T47D (cell line): ENCODE measurements at regions not wholly inside any gene's neighbourhood (a gene's known extent, or its start where the extent isn't known, plus 50 kb on each side); places are given as distances from the start of the nearest gene placed in this dataset.

Source experiments
- DNase-seq, 2 experiments: peaks; one replicate each; pipeline versions ENCODE4 v3.0.0 to v3.0.0-alpha.2; 2011 to 2012; ENCODE audit warnings: low read depth in 1 of 2, low spot score in 1 of 2
- JUND ChIP-seq: IDR thresholded peaks from 2 replicates; pipeline ENCODE4 v1.6.1; 2012; ENCODE audit warnings: low read depth
- in situ Hi-C: cut with HindIII; loops from 2 replicates; pipeline ENCODE4 v1.10.0; 2016; ENCODE audit warnings: low sequenced_read_pairs, low pct_unique_long_range_greater_than_20kb

- TF ChIP-seq JUND = no peak
- in situ Hi-C loops = no loop called here
- no peak for DNase-seq
Measured at GRCh38 chr14:97361181-97361580, 564.0 kb downstream of the VRK1 start.

GRCh38 chr14:97361958-97362357 lies 564.8 kb downstream of the VRK1 start:
- in situ Hi-C loops = no loop called here
- no peak for DNase-seq
- TF ChIP-seq JUND = no peak

- in situ Hi-C loops = no loop called here
- DNase-seq = no peak
- no peak for TF ChIP-seq JUND
Measured at GRCh38 chr14:97366400-97366799, 569.2 kb downstream of the VRK1 start.

GRCh38 chr14:97367278-97367677 lies 570.1 kb downstream of the VRK1 start:
- no peak for DNase-seq
- no peak for TF ChIP-seq JUND
- in situ Hi-C loops = no loop called here

GRCh38 chr14:97368049-97368448 lies 570.9 kb downstream of the VRK1 start:
- TF ChIP-seq JUND = no peak
- DNase-seq = no peak
- in situ Hi-C loops = no loop called here

- no peak for DNase-seq
- in situ Hi-C loops = no loop called here
- TF ChIP-seq JUND = no peak
Measured at GRCh38 chr14:97368900-97369564, 571.9 kb downstream of the VRK1 start.

- in situ Hi-C loops = no loop called here
- DNase-seq = no peak
- no peak for TF ChIP-seq JUND
Measured at GRCh38 chr14:97369901-97370300, 572.7 kb downstream of the VRK1 start.

- no peak for TF ChIP-seq JUND
- in situ Hi-C loops = no loop called here
- DNase-seq = no peak
Measured at GRCh38 chr14:97376310-97376709, 579.1 kb downstream of the VRK1 start.

- in situ Hi-C loops = no loop called here
- DNase-seq = no peak
- no peak for TF ChIP-seq JUND
Measured at GRCh38 chr14:97377550-97377949, 580.4 kb downstream of the VRK1 start.

- in situ Hi-C loops = no loop called here
- DNase-seq = no peak
- no peak for TF ChIP-seq JUND
Measured at GRCh38 chr14:97379091-97379531, 581.9 kb downstream of the VRK1 start.

- in situ Hi-C loops = no loop called here
- no peak for TF ChIP-seq JUND
- DNase-seq = no peak
Measured at GRCh38 chr14:97380539-97380941, 583.4 kb downstream of the VRK1 start.

- no peak for DNase-seq
- in situ Hi-C loops = no loop called here
Measured at GRCh38 chr14:97381309-97381708, 584.1 kb downstream of the VRK1 start.

GRCh38 chr14:97382616-97383226 lies 585.5 kb downstream of the VRK1 start:
- in situ Hi-C loops = no loop called here
- DNase-seq = no peak
- no peak for TF ChIP-seq JUND

More at GRCh38 chr14:97381309-97381708, 584.1 kb downstream of the VRK1 start:
- TF ChIP-seq JUND = no peak

GRCh38 chr14:97385727-97386126 lies 588.5 kb downstream of the VRK1 start:
- no peak for DNase-seq
- in situ Hi-C loops = no loop called here
- no peak for TF ChIP-seq JUND
